H1 (cell line): ENCODE measurements at regions not wholly inside any gene's neighbourhood (a gene's known extent, or its start where the extent isn't known, plus 50 kb on each side); places are given as distances from the start of the nearest gene placed in this dataset.

Experiments used
- ATF3 ChIP-seq: IDR thresholded peaks from 2 replicates; pipeline ENCODE4 v1.6.1; 2011; ENCODE audit warnings: low read depth, mild to moderate bottlenecking, low read length; ENCODE audit not compliant: insufficient read depth
- CBX8 ChIP-seq: fragments of 300-800, 300-1000 bp; sonication (generic); IDR thresholded peaks from 2 replicates; pipeline ENCODE4 v1.7.1; 2016; ENCODE audit warnings: low read depth, low read length, borderline replicate concordance
- CHD7 ChIP-seq: fragments of 300-600 bp; sonication (generic); IDR thresholded peaks from 2 replicates; pipeline ENCODE4 v1.7.1; 2012; ENCODE audit warnings: low read length, moderate library complexity, mild to moderate bottlenecking, inconsistent platforms; ENCODE audit not compliant: insufficient replicate concordance
- GABPA ChIP-seq: IDR thresholded peaks from 2 replicates; pipeline ENCODE4 v1.6.1; 2011; ENCODE audit warnings: mild to moderate bottlenecking, low read length, moderate library complexity, borderline replicate concordance; ENCODE audit not compliant: insufficient read depth
- GTF2F1 ChIP-seq: IDR thresholded peaks from 2 replicates; pipeline ENCODE4 v1.6.1; 2012; ENCODE audit warnings: low read depth, low read length, improper control_type of control experiment, borderline replicate concordance
- JUN ChIP-seq: IDR thresholded peaks from 2 replicates; pipeline ENCODE4 v1.6.1; 2011; ENCODE audit warnings: low read depth, mild to moderate bottlenecking, improper control_type of control experiment, low read length
- MAFK ChIP-seq: IDR thresholded peaks from 2 replicates; pipeline ENCODE4 v1.6.1; 2012; ENCODE audit warnings: low read depth, mild to moderate bottlenecking, improper control_type of control experiment, low read length
- PHF8 ChIP-seq: fragments of 200-600 bp; sonication (generic); conservative IDR thresholded peaks from 2 replicates; pipeline ENCODE4 v1.7.1; 2012; ENCODE audit warnings: low read depth, mild to moderate bottlenecking, inconsistent platforms, low read length, moderate library complexity
- RAD21 ChIP-seq, 2 experiments: IDR thresholded peaks in 1 of 2; conservative IDR thresholded peaks in 1 of 2; 2 replicates each; pipeline ENCODE4 v1.6.1; 2011; ENCODE audit warnings: low read depth in 2 of 2, low read length in 2 of 2, improper control_type of control experiment in 1 of 2, inconsistent platforms in 1 of 2, mild to moderate bottlenecking in 1 of 2, moderate library complexity in 1 of 2
- SP1 ChIP-seq: IDR thresholded peaks from 2 replicates; pipeline ENCODE4 v1.6.1; 2011; ENCODE audit warnings: low read depth, low read length
- SP4 ChIP-seq: IDR thresholded peaks from 2 replicates; pipeline ENCODE4 v1.6.1; 2012; ENCODE audit warnings: low read length, inconsistent platforms

GRCh38 chr9:17928768-17929167, 349.9 kb downstream of the SH3GL2 start (continued):
- TF ChIP-seq CHD7 (no peak), ATF3 (no peak), MAFK (no peak), GTF2F1 (no peak), JUN (no peak), PHF8 (no peak), CBX8 (no peak), GABPA (no peak), SP4 (no peak), RAD21 (IDR thresholded peaks at IDR 0.05 in 1 of 2, conservative IDR thresholded peaks at IDR 0.05 in 1 of 2; ENCODE audit: low read depth in 2 of 2, low read length in 2 of 2) (no peak), SP1 (no peak)
